Ovary (tissue), 3 donors: ENCODE measurements at regions not wholly inside any gene's neighbourhood (a gene's known extent, or its start where the extent isn't known, plus 50 kb on each side); places are given as distances from the start of the nearest gene placed in this dataset.

Experiments
- EP300 ChIP-seq: sonication (generic); formaldehyde crosslinking; IDR thresholded peaks from one replicate; pipeline ENCODE4 v1.6.1; 2017; ENCODE audit warnings: antibody characterized with exemption
- POLR2A ChIP-seq: fragments of 450-650 bp; IDR thresholded peaks from one replicate; pipeline ENCODE4 v1.6.1; 2017; ENCODE audit warnings: antibody characterized with exemption, mild to moderate bottlenecking, moderate library complexity
- TF ChIP-seq, protein P1 (sequence below), 3 donors: fragments of 450-650 bp in 2 of 3; fragments of 200-600 bp in 1 of 3; IDR thresholded peaks; one replicate each; pipeline versions ENCODE4 v1.5.1 to v1.8.0; 2016 to 2022; ENCODE audit warnings: antibody characterized with exemption in 3 of 3, mild to moderate bottlenecking in 1 of 3
- donor health status: DM: no; HTN: no; CAD: no.

GRCh38 chr9:2291980-2292704 lies 277.0 kb downstream of the SMARCA2 start:
- TF ChIP-seq, protein P1, sequence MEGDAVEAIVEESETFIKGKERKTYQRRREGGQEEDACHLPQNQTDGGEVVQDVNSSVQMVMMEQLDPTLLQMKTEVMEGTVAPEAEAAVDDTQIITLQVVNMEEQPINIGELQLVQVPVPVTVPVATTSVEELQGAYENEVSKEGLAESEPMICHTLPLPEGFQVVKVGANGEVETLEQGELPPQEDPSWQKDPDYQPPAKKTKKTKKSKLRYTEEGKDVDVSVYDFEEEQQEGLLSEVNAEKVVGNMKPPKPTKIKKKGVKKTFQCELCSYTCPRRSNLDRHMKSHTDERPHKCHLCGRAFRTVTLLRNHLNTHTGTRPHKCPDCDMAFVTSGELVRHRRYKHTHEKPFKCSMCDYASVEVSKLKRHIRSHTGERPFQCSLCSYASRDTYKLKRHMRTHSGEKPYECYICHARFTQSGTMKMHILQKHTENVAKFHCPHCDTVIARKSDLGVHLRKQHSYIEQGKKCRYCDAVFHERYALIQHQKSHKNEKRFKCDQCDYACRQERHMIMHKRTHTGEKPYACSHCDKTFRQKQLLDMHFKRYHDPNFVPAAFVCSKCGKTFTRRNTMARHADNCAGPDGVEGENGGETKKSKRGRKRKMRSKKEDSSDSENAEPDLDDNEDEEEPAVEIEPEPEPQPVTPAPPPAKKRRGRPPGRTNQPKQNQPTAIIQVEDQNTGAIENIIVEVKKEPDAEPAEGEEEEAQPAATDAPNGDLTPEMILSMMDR (IDR thresholded peaks at IDR 0.05), result no peak
- no peak for TF ChIP-seq EP300
- no peak for TF ChIP-seq POLR2A
